ENCODE measurements at regions not wholly inside any gene's neighbourhood (a gene's known extent, or its start where the extent isn't known, plus 50 kb on each side); places are given as distances from the start of the nearest gene placed in this dataset.
"Not testable (repeated sequence)": the region's sequence is repeated elsewhere in the genome, so short reads cannot be mapped to it uniquely, and the experiment has no call there.

- no peak for DNase-seq
Measured at GRCh38 chr7:66504131-66504530, 124.5 kb upstream of the KCTD7 start.

DNA sequence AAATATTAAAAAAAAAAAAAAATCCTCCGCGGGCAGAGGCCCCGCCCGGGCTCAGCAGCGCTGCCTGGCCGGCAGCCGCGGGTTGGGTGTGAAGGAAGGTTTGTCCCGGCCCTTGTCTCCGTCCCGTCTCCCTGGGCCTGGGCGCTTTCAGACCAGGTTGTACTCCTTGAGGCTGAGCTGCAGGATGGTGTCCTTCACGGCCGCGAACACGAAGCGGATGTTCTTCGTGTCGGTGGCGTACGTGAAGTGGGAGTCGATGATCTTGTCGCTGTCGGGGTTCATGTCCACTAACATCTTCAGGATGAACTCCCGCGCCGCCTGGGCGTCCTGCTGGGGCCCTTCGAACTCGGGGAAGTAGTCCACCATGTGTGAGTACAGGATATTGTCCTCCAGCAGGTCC is 123.7 kb upstream of the KCTD7 start:
- DNase-seq = no peak

- peak; percentile 26 for DNase-seq
Measured at GRCh38 chr7:66505531-66506451, 122.9 kb upstream of the KCTD7 start.

- not testable (repeated sequence) for DNase-seq
Measured at GRCh38 chr7:66506703-66507102, 122.0 kb upstream of the KCTD7 start.

DNA sequence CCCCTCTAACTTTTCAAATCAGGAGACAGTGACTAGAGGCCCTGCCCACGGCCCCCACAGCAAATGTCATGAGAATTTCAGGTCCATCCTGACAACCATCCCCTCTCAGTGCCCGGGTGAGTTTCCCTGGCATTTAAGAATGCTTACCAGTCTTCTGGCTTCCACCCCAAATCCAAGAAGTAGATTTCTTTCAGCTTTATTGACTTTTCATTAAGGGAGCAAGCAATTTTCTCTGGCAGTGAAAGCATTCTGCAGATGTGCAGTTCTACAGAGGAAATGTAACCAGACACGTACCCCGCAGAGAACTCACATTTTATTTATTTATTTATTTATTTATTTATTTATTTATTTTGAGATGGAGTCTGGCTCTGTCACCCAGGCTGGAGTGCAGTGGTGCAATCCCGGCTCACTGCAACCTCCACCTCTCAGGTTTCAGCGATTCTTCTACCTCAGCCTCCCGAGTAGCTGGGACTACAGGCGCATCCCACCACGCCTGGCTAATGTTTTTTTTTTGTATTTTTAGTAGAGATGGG is 120.9 kb upstream of the KCTD7 start:
- no peak for DNase-seq

- no peak for DNase-seq
Measured at GRCh38 chr7:66508431-66508830, 120.2 kb upstream of the KCTD7 start.

- DNase-seq = no peak
Measured at GRCh38 chr7:66514050-66514449, 114.6 kb upstream of the KCTD7 start.

DNA sequence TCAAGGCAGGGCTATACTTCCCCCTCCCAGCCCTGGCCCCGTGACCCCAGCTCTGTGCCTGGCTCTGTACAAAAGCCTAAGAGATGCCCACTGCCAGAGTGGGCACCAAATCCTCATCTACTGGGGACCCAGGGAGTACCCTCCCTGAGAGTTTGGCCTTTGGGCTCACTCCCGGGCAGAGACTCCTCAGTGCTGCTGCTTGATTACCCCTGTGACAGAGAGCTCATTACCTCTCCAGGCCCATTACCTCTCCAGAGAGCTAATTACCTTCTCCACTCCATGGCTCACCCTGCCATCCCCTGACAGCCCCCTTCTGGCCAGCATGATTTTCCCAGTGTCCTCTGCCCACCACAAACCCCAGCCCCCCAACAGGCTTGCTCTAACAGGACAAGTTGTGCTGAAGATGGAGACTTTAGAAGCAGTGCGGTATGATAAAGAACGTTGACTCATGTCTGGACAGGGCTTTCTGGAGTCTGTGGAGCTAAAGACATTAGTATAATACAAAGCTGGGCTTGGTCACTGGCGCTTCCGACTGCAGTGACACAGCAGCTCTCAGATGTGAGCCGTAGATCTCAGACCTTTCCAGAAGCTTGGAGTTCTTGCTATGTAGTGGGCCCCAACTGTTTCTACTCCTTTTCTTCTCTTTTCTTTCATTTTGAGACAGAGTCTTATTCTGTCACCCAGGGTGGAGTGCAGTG is 111.3 kb upstream of the KCTD7 start:
- DNase-seq = no peak

GRCh38 chr7:66518151-66518691 is 110.5 kb upstream of the KCTD7 start:
- DNase-seq = no peak

- no peak for DNase-seq
Measured at GRCh38 chr7:66521675-66522074, 107.0 kb upstream of the KCTD7 start.

- peak; percentile 21 for DNase-seq
Measured at GRCh38 chr7:66522518-66522917, 106.2 kb upstream of the KCTD7 start.

- no peak for DNase-seq
Measured at GRCh38 chr7:66523409-66523808, 105.3 kb upstream of the KCTD7 start.

- DNase-seq = no peak
Measured at GRCh38 chr7:66524738-66525137, 103.9 kb upstream of the KCTD7 start.

DNA sequence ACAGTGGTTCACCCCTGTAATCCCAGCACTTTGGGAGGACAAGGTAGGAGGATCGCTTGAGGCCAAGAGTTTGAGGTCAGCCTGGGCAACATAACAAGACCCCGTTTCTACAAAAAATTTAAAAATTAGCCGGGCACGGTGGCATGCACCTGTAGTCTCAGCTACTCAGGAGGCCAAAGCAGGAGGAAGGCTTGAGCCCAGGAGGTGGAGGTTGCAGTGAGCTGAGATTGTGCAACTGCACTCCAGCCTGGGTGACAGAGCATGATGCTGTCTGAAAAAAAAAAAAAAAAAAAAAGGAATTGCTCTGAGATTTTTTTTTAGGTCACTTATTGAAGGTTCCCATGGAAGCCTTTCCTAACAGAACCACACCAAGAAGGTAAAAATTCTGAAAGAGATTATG is 101.9 kb upstream of the KCTD7 start:
- not testable (repeated sequence) for DNase-seq

GRCh38 chr7:66528652-66529051 is 100.0 kb upstream of the KCTD7 start:
- no peak for DNase-seq

DNA sequence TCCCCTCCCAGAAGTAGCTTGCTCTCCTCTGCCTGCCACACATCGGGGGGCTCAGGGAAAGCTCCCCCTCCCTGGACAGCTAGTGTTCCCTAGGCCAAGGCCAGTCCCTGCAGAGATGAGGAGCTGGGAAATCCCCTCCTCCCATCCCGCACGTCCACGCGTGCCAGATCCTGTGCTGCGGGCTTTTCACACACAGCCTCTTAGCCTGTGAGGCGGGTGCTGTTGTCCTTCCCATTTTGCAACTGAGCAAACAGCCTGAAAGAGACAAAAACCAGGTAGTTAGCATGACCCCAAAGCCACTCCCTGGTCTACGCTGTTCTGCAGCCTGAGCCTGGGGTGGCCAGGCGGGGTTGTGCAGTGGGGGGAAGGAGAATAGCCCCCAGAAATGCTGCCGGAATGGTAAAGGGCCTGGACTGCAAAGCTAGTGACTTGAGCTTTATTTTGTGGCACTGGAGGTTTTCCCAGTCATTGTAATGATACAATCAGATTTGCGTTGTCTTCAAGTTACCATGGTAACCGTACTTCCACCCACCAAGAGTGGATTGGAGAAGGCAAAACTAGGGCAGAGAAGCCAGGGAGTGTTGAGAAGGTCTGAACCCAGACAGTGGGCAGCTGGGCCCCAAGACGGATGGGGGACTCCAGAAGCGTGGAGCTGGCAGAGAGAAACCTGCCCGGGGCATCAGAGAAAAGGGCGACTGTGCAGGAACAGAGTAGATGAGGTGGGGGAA is 98.6 kb upstream of the KCTD7 start:
- DNase-seq = peak; percentile 9

DNA sequence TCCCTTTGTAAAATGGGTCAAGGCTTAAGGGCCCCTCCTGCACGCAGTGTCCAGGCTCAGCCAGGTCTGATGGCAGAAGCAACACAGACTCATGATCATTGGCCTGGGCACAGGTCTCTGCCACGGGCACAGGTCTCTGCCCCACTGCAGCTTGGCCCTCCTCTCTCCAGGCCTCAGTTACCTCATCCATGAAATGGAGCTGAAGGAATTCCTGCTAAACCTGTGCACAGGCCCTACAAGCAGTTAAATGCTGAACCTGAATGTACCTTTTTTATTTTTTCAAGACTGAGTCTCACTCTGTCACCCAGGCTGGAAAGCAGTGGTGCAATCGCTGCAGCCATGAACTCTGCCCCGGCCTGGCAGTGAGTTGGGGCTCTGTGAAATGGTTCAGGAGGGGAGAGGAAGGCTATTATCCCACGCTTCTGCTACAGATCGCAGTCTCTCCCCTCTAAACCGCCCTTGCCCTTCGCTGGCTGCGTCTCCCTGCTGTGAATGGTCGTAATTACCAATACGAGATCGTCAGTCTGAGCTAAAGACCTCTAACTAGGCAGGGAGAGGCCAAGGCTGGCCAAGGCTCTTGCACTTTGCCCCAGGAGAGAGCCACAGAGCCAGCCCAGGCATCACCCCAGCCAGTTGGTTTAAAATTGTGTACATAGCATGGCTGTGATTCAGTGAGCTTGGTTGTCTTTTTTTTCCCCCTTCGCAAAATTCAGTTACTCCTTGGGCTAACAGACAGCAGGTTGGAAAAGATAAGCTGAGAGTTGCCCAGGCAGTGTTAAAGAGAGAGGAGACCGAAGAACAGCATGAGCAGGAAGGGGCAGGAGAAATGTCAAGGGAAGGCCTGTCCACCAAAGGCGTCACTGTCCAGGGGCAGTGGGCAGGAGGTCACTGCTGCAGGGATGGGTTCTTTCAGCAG is 93.0 kb upstream of the KCTD7 start:
- no peak for DNase-seq

DNA sequence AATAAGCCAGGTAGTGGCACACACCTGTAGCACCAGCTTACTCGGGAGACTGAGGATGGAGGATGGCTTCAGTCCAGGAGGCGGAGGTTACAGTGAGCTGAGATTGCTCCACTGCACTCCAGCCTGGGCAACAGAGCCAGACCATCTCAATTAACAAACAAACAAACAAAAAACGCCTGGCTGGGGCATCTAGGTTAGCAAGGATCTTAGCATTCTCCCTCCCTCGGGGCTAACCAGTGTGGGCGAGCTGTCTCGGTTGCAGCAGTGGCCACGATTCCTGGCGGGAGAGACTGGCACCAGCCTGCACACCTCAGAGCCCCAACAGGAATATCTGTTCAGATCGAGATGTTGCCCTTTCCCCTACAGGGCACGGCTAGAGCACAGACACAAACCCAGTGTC is 91.3 kb upstream of the KCTD7 start:
- DNase-seq = no peak

DNA sequence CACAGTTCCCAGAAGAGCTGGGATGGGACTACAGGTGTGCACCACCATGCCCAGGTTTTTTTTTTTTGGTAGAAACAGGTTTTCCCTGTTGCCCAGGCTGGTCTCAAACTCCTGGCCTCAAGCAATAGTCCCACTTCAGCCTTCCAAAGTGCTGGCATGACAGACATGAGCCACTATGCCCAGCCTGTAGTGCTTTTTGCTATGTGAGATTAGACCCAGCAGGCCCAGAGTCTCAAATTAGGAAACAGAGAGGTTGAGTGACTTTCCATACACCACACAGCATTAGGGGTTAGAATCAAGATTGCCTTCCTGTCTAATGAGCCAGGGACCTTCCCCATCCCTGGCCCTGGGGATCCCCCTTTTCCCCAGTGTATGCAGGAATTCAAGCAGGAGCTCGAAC is 90.8 kb upstream of the KCTD7 start:
- DNase-seq = no peak

- no peak for DNase-seq
Measured at GRCh38 chr7:66539264-66539623, 89.4 kb upstream of the KCTD7 start.

GRCh38 chr7:66539902-66540375 is 88.7 kb upstream of the KCTD7 start:
- no peak for DNase-seq

GRCh38 chr7:66542049-66542448 is 86.6 kb upstream of the KCTD7 start:
- no peak for DNase-seq
